GM21381 (cell line): ENCODE measurements at regions not wholly inside any gene's neighbourhood (a gene's known extent, or its start where the extent isn't known, plus 50 kb on each side); places are given as distances from the start of the nearest gene placed in this dataset.
A peak's percentile ranks its signal among the peaks of the same experiment; 100 is the strongest.
"Not testable (repeated sequence)": the region's sequence is repeated elsewhere in the genome, so short reads cannot be mapped to it uniquely, and the experiment has no call there.

Experiments used
- ATAC-seq: cut with Tn5 transposase; IDR thresholded peaks from one replicate; pipeline ENCODE4 v1.9.1; 2021; ENCODE audit warnings: mild to moderate bottlenecking, moderate library complexity; ENCODE audit not compliant: unreplicated experiment

DNA sequence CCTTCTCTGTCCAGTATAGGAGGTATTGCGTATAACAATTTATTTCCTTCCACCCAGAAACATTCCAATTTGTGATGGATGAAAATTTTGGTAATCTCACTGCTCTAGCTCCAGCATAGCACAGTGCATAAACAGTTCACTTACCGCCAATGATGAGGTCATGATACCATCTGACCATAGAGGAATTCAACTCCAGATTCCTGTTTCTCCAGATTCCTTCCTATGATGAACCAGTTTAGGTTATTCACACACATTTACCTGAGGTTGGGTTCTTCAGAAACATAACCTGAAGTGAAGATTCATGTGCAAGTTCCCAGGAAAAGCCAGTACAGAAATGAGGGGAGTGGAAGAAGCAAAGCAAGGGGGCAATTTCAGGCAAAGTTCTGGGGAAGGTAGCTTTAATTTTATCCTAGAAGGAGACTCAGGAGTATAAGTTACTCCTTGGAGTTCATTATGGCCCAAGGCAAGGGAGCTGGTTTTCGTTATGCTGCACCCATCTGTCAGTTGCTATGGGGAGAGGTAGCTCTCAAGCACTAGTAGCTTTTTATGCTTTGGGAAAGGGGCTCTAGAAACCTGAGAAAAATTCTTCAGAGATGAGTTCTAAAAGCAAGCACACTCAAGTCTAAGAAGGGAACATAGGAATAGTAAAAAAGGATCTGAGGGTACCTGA lies 121.6 kb downstream of the CASP12 start:
- no peak for ATAC-seq

- ATAC-seq = no peak
Observed at GRCh38 chr11:104774578-104774977, 123.7 kb downstream of the CASP12 start.

DNA sequence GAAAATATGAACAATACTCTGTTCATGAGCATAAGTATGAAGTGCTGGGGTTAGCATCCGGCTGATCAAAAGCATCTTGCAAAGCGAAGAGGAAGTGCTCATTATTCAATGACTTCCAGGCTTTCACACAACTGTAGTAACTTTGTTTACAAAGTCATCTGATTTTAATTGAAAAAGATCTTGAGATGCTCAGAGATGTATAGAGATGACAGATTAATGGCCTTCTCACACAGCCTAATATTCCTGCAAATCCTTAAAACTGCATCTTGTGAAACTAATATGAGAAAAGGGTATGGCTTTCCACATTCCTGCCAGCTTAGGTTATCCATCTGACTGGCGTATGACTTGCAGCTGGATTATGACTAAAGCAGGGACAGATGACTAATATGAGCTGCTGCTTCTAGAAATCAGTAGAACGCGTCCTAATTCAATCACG lies 125.4 kb downstream of the CASP12 start:
- no peak for ATAC-seq

DNA sequence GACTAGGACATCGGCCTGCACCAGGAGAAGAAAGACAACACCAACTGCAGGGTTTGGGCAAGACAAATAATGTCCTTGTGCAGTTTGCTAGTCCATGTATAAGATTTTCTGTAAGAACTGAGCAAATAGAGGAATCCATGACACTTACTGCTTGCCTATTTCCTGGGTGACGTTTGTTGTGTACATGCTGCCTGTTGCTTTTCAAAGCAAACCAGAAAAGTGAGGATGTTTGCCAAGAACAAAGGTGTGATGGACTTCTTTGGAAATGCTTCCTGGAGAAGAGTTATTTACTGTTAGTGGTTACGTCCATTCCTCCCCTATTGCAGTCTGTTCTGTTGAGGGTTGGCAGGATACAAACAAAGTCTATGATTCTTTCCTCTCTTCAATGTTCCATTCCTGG lies 126.5 kb downstream of the CASP12 start:
- ATAC-seq = no peak

DNA sequence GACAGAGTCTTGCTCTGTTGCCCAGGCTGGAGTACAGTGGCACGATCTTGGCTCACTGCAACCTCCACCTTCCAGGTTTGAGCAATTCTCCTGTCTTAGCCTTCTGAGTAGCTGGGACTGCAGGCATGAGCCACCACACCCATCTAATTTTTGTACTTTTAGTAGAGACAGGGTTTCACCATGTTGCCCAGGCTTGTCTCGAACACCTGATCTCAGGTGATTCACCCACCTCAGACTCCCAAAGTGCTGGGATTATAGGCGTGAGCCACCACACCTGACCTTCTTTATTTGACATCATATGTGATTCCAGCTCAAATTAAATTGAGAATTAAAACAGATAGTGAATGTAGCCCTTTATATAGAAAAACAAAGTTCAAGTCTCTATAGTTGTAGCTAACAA lies 127.2 kb downstream of the CASP12 start:
- ATAC-seq = not testable (repeated sequence)

DNA sequence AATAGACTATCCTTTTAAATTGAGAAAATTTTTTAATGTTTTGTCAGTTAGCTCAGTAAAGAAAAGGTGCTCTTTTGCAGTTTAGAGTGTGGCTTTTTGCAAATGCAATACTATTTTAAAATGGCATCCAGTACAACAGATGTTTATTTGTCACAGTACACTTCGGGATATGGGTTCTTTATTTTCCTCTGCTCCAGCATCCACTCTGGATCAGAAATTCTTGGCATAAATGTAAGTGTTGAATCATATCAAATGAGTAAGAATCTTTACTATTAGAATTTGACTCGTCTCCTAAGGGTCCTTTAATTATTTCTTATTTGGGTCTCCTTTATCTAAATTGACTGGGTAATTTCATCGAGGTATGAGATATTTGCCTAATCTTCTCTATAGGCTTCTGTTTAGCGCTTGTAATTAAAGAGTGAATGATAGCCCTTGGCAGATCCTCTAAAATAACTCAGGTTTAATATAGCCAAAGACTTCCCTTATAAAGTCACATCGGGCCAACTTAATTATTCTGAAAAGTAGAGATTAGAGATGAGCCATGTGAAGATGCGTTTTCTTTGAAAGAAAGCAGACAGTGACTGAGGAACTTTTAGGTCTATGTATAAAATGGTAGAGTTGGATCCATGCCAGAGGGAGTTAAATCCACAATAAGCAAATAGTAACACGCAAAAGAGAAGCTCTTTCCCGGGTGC lies 132.7 kb downstream of the CASP12 start:
- no peak for ATAC-seq

DNA sequence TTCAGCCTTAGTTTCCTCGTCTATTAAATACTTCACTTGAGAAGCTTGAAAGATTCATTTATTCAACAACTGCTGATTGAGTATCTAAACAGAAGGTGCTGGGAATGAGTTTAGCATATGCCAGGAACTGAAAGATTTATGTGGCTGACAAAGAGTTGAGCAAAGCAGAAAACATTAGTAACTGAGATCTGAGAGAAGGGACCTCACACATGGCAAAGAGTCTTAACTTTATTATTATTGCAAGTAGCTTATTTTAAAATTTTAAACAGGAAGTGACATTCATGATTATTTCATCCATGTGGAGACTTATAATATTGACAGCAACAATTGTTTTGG lies 133.6 kb downstream of the CASP12 start:
- ATAC-seq = peak; percentile 53

DNA sequence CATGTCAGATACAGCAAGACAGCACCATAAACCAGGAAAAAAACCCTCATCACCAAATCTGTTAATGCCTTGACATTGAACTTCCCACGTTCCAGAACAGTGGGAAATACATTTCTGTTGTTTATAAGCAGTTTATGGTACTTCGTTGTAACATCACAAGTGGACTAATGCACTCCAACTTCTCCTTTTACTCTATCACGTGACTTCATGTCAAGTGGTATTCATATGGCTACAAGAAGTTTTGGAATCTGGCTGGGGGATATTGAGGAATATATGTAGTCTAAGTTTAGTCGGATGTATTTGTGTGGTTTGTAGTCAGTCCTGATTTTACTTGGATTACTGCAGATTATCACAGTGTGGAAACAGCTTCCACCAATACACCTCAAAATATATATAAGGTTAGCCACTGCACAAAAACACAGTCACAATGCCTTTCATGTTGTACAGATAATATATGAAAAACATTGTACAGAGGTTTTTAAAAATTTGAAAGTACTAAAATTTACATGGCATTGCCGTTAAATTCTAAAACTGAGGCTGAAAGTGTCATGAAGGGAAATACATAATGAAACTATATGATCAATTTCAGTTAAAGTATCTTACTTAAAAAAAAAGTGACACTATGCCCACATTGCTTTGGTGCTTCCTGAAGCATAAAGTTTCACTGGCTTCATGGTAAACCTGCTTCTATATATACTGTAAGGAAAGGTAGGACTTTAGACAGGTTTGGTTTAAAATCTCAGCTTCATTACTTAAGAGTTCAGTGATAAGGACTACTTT lies 134.1 kb downstream of the CASP12 start:
- ATAC-seq = peak; percentile 86

GRCh38 chr11:104761511-104761910 lies 136.7 kb downstream of the CASP12 start:
- no peak for ATAC-seq

GRCh38 chr11:104759464-104759863 lies 138.8 kb downstream of the CASP12 start:
- ATAC-seq = no peak

DNA sequence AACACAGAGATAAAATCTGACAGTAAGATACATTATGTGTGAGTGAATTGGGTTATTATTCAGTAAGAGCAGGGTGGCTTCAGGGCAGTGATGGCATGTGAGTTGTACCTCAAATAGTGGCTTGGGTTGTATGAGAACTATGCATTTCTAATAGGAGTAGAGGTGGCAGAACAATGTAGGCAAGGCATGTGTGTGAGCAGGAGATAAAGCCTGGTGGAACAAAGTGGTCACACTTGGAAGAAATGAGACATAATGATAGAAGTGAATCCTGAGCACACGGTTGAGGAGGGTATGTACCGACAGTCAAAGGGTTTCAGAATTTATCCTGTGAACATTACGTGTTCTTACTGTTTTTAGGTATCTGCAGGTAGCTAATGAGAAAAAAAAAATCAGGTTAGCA lies 159.3 kb downstream of the CASP12 start:
- no peak for ATAC-seq

DNA sequence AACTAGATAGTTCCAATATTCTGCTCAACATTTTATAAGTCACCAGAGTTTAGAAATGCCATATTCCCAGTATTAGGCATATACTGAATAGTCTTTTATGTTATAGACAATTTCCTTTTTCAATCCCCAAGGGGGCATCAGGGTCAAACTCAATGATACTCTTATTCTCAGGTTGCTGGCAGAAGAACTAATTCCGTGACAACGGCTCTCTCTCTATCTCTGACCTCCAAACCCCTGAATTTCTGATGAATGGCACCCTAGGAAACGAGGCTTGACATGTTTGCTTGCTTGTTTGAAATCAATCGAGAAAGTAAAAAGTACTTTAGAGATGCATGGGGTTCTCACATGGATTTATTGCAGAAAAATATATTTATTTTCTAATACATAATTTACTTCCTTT lies 160.1 kb downstream of the CASP12 start:
- no peak for ATAC-seq

DNA sequence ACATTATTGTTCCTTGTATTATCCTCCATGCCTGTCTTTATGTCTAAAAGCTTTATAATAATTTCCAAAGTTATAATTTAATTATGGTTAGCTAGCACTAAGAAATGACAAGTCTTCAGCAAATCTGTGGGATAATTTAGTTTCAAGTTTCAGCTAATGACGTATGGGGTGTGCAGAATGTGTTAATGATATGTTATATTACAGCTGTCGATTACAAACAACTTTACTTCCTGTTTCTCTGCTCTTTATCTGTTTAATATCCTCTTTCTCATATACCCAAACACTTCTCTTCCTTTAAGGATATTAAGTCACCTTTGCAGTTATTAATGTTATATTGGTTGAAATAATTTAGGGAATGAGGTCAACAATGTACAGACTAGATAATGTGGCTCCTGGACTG lies 161.8 kb downstream of the CASP12 start:
- ATAC-seq = no peak

- no peak for ATAC-seq
Observed at GRCh38 chr11:104734998-104735397, 163.3 kb downstream of the CASP12 start.

GRCh38 chr11:104731890-104732289 lies 166.4 kb downstream of the CASP12 start:
- no peak for ATAC-seq

DNA sequence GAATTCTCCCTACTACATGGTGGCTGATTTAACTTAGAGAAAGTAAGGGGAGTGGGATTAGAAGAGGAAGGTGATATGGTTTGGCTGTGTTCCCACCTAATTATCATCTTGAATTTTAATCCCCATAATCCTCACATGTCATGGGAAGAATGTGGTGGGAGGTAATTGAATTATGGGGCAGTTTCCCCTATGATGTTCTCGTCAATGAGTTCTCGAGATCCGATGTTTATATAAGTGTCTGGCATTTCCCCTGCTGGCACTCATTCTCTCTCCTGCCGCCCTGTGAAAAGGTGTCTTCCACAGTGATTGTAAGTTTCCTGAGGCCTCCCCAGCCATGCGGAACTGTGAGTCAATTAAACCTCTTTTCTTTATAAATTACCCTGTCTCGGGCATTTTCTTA lies 169.3 kb downstream of the CASP12 start:
- ATAC-seq = no peak

DNA sequence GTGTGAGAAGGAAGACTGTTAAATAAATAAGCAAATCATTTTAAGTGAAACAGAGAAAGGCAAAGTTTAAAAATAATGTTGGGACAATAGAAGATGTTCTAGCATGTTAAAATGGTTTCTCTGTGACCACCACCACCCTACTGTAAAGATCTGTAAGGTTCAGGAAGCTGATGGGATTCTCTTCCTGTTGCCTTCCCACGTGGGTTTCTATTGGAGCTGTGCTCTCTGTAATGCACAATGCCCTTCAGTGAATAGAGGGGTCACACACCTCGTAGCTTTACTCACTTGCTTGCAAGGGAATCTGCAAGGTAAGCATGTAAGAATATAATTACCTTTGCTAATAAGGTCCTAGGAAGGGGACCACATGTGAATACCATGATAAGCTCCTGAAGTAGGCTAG lies 170.5 kb downstream of the CASP12 start:
- ATAC-seq = no peak

GRCh38 chr11:104727095-104727494 lies 171.2 kb downstream of the CASP12 start:
- ATAC-seq = no peak

DNA sequence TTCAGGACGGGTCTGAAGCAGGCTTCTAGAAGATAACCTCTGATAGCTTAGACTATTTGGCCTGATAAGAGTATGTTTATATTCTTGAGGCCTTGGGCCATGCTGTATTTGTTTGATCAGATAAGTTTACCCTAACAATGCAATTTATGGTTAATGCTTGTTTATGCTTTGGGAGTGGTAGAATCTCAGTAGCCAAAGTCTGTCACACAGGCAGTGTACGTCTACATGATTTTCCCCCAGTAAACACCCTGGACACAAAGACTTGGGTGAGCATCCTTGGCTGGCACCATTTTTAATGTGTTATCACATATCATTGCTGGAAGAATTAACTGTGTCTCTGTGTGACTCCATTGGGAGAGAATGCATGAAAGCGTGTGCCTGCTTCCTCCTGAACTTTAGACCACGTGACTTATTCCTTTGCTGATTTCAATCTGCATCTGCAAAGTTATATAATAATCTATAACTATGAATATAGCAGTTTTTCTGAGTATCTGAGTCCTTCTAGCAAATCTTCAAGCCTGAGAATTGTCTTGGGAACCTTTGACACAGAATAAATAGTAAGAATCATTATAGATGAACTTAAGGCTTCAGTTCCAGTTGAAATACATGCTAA lies 172.4 kb downstream of the CASP12 start:
- ATAC-seq = no peak

- ATAC-seq = no peak
Observed at GRCh38 chr11:104713401-104713800, 184.9 kb downstream of the CASP12 start.

- peak; percentile 99 for ATAC-seq
Observed at GRCh38 chr11:104705490-104706190, 192.6 kb downstream of the CASP12 start.
